GM20000 (cell line): ENCODE measurements at regions not wholly inside any gene's neighbourhood (a gene's known extent, or its start where the extent isn't known, plus 50 kb on each side); places are given as distances from the start of the nearest gene placed in this dataset.

ENCODE experiments used
- DNase-seq: peaks from one replicate; pipeline ENCODE4 v3.0.0; 2012; ENCODE audit warnings: low spot score
- CTCF ChIP-seq: IDR thresholded peaks from 2 replicates; pipeline ENCODE4 v1.5.1; 2012; ENCODE audit warnings: mild to moderate bottlenecking, control low read depth; ENCODE audit errors: extremely low read depth, missing control alignments

- no peak for TF ChIP-seq CTCF
- no peak for DNase-seq
These were observed 94.7 kb upstream of the ZNF618 start for GRCh38 chr9:113781381-113781780.

- TF ChIP-seq CTCF = no peak
- no peak for DNase-seq
These were observed 94.2 kb upstream of the ZNF618 start for GRCh38 chr9:113781896-113782295.

- DNase-seq = no peak
- no peak for TF ChIP-seq CTCF
These were observed 92.6 kb upstream of the ZNF618 start for GRCh38 chr9:113783475-113783874.

- no peak for TF ChIP-seq CTCF
- no peak for DNase-seq
These were observed 90.8 kb upstream of the ZNF618 start for GRCh38 chr9:113785334-113785733.

- DNase-seq = no peak
- TF ChIP-seq CTCF = no peak
These were observed 90.0 kb upstream of the ZNF618 start for GRCh38 chr9:113786071-113786470.

- TF ChIP-seq CTCF = no peak
- DNase-seq = no peak
These were observed 88.2 kb upstream of the ZNF618 start for GRCh38 chr9:113787871-113788270.

- no peak for DNase-seq
- TF ChIP-seq CTCF = no peak
These were observed 87.3 kb upstream of the ZNF618 start for GRCh38 chr9:113788616-113789330.
